Fibroblast of skin of back (primary cell): ENCODE measurements at regions not wholly inside any gene's neighbourhood (a gene's known extent, or its start where the extent isn't known, plus 50 kb on each side); places are given as distances from the start of the nearest gene placed in this dataset.
"Not testable (repeated sequence)": the region's sequence is repeated elsewhere in the genome, so short reads cannot be mapped to it uniquely, and the experiment has no call there.

ENCODE experiments used
- DNase-seq: peaks from one replicate; pipeline ENCODE4 v3.0.0-alpha.2; 2013

- DNase-seq = no peak
Observed at GRCh38 chr6:4491501-4492260, 284.5 kb upstream of the CDYL start.

DNA sequence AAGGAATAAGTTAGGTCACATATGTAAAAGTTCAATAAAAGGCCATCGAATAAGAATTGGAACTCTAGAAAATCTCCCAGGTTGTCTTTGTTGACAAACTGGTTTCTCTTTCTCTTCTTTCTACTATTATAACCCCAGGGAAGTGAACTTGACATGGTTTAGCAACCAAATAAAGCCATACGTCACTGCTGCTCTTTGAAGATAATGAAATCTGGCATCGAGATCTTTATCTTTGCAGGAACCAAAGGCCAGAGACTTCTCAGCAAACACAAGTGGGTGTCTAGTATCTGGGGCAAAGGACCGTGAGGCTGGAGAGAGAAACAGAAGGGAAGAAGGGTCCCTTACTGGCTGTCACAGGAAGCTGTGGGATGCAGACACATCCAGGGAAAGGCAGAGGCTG lies 286.7 kb upstream of the CDYL start:
- DNase-seq = no peak

DNA sequence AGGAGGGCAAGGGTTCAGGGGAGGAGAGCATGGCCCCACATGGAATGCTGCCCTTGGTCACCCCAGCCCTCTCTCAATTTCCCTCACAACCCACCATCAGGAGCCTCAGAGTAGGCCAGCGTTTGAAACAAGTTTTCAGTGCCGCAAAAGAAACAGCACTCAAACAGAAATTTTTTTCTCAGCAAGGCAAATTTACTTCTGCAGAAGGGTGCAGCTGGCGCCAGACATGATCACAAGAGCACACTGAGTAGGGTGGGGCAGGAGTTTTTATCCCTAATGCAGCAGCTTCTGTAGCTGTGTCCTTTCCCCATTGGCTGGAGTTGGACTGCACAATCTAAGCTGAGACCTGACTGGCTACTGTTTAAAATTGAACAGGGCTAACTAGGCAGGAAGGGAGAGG lies 287.8 kb upstream of the CDYL start:
- no peak for DNase-seq

GRCh38 chr6:4487538-4487937 lies 288.7 kb upstream of the CDYL start:
- no peak for DNase-seq

- peak; percentile 37 for DNase-seq
Observed at GRCh38 chr6:4486568-4487315, 289.5 kb upstream of the CDYL start.

GRCh38 chr6:4485735-4486134 lies 290.5 kb upstream of the CDYL start:
- no peak for DNase-seq

- DNase-seq = no peak
Observed at GRCh38 chr6:4482461-4482860, 293.7 kb upstream of the CDYL start.

- no peak for DNase-seq
Observed at GRCh38 chr6:4480788-4481735, 295.1 kb upstream of the CDYL start.

GRCh38 chr6:4478098-4478497 lies 298.1 kb upstream of the CDYL start:
- no peak for DNase-seq

GRCh38 chr6:4474810-4475209 lies 301.4 kb upstream of the CDYL start:
- no peak for DNase-seq

DNA sequence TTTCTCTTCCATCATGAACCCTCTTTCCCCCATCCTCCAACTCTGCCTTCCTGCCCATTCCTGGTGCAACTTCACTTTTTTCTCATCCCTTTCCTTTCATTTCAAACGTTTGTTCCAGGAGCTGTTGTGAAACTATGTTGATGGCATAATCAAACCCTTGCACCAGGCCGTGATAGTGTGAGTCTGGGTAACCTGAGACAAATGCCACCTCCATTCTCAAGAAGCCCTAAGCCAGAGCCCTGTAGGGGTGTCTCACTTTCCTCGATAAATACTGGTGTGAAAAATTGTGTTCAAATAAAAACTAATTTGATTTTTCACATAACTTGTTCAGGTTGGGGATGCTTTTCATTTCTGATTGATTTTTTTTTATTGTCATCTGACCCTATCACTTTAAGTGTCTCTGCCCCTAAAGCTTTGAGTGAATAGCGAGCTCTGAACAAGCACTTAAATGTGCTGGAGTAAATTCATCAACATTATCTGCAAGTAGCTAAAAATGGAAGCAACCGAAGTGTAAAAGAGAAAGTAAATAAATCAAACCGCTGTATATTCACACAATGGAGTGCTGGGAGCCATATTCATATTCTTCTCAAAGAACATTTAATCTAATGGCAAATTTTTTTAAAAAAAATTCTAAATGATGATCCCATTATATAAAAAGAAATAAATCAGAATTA lies 303.1 kb upstream of the CDYL start:
- no peak for DNase-seq

GRCh38 chr6:4472222-4472621 lies 304.0 kb upstream of the CDYL start:
- no peak for DNase-seq

DNA sequence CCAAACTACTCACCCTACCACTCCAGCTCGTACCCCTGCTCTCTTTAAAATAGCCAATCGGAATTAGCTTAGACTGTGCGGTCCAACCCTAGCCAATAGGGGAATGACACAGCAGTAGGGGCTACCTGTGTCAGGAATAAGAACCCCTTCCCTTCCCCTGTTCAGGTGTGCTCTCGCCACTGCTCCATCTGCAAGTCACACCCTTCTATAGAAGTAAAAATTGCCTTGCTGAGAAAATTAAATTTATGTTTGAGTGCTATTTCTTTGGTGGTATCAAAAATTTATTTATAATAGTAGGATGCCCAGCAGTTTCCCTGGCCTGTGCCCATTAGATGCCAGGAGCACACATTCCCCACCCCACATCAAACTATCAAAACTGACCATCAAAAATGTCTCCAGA lies 304.7 kb upstream of the CDYL start:
- not testable (repeated sequence) for DNase-seq

DNA sequence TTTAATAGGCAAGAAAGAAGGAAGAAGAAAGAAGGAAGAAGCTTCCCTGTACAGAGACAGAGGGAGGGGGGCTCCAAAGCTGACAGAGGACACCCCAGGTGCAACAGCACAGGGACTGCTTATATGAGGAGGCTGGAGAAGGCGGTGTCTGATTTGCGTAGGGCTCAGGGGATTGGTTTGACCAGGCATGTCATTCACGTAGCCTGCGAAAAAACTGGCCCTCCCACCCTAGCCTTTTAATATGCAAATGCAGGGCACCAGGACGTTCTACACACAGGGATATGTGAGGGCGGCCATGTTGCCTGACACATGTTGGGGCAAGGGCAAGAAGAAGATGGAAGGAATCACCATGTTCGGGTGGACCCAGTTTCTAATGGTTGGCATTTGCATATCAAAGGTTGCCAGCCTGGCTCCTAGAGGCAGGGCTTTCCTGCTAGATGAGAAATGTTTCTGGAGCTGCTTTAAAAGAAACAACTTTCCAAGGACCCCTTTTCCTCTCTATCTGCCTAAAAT lies 305.4 kb upstream of the CDYL start:
- no peak for DNase-seq

GRCh38 chr6:4466769-4467480 lies 309.3 kb upstream of the CDYL start:
- no peak for DNase-seq

DNA sequence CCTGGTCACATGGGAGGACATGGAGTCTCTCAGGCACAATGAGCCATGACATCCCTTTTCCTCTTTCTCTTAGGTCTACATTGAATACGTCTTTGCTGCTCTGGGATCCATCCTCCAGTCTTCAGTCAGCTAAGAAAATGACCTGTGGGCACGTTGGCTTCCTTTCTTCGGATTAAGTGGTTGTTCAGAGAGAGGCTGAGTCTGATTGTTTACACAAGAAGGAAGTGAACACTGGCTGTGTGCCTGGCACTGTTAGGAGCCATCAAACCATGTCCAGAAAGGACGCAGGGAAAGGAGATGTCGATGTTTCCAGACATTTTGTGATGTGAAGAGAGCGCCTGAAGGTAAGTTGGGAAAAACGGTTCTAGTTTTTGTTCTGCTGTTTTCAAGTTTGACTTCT lies 309.9 kb upstream of the CDYL start:
- no peak for DNase-seq

GRCh38 chr6:4464638-4465037 lies 311.6 kb upstream of the CDYL start:
- DNase-seq = no peak

DNA sequence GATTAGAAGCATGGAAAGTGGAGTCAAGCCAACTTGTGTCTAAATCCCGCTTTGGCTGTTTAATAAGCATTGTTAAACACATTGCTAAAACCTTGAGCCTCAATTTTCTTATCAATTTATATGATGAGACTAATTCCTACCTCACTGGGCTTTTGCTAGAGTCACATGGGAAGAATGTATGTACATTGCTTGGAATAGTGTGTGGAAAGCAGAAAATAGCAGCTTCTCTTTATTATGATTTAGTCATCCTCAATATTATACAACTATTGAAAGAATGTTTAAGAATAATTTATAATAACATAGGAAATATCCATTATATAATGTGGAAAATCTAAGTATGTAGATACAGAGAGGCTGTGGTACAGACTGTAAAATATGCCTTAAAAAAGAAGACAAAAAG lies 313.0 kb upstream of the CDYL start:
- DNase-seq = peak; percentile 86

DNA sequence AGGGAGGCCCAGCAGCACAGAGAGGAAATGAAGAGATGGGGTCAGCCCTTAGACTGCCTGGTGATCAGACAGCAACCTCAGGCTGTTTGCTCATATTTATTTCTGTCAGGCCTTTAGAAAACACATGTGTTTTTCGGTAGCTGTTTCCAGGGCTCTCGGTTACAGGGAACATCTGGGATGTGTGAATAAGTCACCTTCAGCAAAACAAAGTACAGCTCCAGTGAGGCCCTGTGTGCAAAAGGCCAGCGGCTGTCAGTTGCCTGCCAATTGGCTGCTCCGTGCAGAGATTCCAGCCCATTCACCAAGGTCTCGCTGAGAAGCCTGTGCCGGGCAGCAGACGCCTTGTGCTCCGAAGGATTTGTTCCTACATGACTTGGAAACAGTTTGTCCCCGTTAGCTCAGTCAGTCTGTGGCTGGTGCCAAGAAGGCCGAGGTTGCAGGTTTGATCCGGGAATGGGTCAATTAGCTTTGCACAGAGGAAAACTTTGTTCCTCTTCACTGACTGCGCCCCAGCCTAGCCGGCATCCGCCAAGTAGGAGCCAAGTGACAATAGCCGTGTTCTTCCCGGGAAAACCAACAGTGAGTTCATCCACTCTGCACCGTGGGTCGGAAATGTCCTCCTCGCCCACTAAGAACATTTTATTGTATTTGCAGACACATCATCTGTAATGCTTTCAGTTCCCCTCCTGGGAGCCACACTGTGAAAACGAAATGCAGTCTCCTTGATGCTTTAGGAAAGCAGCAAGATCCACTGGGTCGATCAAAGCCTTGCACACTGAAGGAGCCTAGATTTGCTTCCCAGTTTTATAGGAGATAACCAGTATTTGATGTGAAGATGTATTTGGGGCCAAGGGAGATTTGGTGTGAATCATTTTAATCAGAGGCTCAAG lies 315.4 kb upstream of the CDYL start:
- peak; percentile 44 for DNase-seq

GRCh38 chr6:4459996-4460395 lies 316.2 kb upstream of the CDYL start:
- no peak for DNase-seq

DNA sequence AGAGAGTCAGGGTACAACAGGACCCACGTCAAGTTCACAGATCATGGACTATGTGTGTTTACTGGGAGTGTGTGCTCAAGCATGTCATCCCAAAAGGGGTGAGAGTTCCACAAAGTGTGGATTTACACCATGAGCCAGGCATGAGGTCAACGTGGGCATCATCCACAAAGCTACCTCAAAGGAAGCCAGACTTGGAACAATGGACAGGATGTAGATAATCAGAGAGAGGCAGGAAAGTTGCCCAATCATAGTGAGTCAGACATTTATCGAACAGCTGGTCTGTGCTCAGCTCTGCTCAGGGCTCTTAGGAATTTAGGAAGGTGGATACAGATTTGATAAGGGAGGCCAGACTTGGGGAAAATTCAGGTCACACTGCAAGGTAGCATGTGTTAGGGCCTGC lies 317.2 kb upstream of the CDYL start:
- DNase-seq = peak; percentile 74
